Osteocyte (in vitro differentiated cells): ENCODE measurements at regions not wholly inside any gene's neighbourhood (a gene's known extent, or its start where the extent isn't known, plus 50 kb on each side); places are given as distances from the start of the nearest gene placed in this dataset.

ENCODE experiments used
- DNase-seq: peaks from one replicate; pipeline ENCODE4 v3.0.0; 2021; ENCODE audit warnings: mixed read lengths; ENCODE audit not compliant: unreplicated experiment; ENCODE audit errors: extremely low spot score
- H3K27ac Mint-ChIP-seq: one replicate; pipeline ENCODE4 v1.8.0; 2021; ENCODE audit warnings: mild to moderate bottlenecking, mixed read lengths; ENCODE audit not compliant: unreplicated experiment
- H3K27me3 Mint-ChIP-seq: one replicate; pipeline ENCODE4 v1.8.0; 2021; ENCODE audit warnings: mixed read lengths; ENCODE audit not compliant: unreplicated experiment
- H3K36me3 Mint-ChIP-seq: one replicate; pipeline ENCODE4 v1.8.0; 2021; ENCODE audit warnings: mixed read lengths; ENCODE audit not compliant: unreplicated experiment
- H3K4me1 Mint-ChIP-seq: one replicate; pipeline ENCODE4 v1.8.0; 2021; ENCODE audit warnings: mixed read lengths; ENCODE audit not compliant: unreplicated experiment
- H3K4me3 Mint-ChIP-seq: one replicate; pipeline ENCODE4 v1.8.0; 2021; ENCODE audit warnings: mild to moderate bottlenecking, moderate library complexity, mixed read lengths; ENCODE audit not compliant: unreplicated experiment
- H3K9me3 Mint-ChIP-seq: one replicate; pipeline ENCODE4 v1.8.0; 2021; ENCODE audit warnings: mixed read lengths; ENCODE audit not compliant: unreplicated experiment
- CTCF ChIP-seq: fragments of 200-600 bp; sonication (generic); IDR thresholded peaks from 2 replicates; pipeline ENCODE4 v1.5.0; 2021; ENCODE audit warnings: antibody characterized with exemption, mild to moderate bottlenecking, moderate library complexity

- Mint-ChIP-seq H3K27ac (no peak overlapping the region), H3K4me3 (no peak overlapping the region), H3K36me3 (no peaks in the 10 kb centered on the region), H3K27me3 (no peaks in the 10 kb centered on the region), H3K4me1 (peaks cover 3% of the 10 kb centered on the region), H3K9me3 (no peaks in the 10 kb centered on the region)
- no peak for TF ChIP-seq CTCF
- DNase-seq = no peak
Observed at GRCh38 chr13:80598189-80598588, 257.3 kb upstream of the SPRY2 start.

DNA sequence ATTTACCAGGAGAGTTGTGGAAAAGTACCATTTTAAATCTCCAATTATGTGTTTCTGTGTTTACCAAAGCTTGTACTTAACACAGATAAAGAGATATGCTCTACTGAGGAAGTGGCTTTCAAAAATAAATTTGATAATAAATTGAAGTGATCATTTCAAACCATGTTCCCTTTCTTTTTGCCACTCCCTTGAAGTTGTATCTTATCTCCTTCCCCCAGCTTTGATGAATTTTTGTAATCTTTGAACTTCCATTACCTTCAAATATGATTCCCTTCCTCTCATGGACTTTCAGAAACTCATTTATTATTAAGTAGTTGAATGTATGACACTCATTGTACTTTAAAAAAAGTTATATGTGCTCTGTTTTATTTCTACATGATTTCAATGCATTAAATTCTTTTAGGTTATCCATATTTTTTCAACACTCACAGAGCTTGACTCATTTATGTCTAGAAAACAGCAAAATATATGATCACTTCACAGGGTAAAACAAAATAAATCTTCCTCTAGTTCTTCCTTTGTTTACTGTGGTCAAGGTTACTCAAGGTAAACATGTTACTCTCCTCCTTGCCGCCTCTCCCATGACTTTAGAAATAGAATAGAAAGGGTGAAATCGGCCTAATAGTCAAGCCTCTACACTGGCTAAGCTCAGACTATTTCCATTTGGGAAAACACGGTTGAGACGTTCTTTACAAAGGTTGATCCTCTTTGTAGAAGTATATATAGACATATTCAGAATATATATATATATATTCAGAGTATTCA lies 251.2 kb upstream of the SPRY2 start:
- peaks cover 17% of the 10 kb centered on the region for H3K9me3 Mint-ChIP-seq
- no peak for DNase-seq
- no peak for TF ChIP-seq CTCF
- H3K27me3 Mint-ChIP-seq = no peaks in the 10 kb centered on the region
- H3K27ac Mint-ChIP-seq = no peak overlapping the region
- no peak overlapping the region for H3K4me3 Mint-ChIP-seq
- H3K4me1 Mint-ChIP-seq = no peaks in the 10 kb centered on the region
- H3K36me3 Mint-ChIP-seq = no peaks in the 10 kb centered on the region

DNA sequence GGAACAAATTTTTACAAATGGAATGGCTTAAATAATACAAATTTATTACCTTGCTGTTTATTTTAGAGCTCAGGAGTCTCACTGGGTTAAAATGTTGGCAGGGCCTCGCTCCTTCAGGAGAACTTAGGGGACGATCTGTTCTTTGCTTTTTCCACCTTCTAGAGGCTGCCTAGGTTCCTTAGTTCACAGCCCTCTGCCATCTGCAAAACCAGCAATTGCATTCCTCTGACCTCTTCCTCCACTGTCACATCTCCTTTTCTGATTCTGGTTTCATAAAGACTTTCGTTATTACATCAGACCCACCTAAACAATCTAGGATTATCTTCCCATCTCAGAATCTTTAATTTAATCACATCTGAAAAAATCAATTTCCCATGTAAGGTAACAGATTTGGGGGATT lies 249.6 kb upstream of the SPRY2 start:
- no peak overlapping the region for H3K27ac Mint-ChIP-seq
- H3K4me3 Mint-ChIP-seq = no peak overlapping the region
- H3K9me3 Mint-ChIP-seq = peaks cover 17% of the 10 kb centered on the region
- no peaks in the 10 kb centered on the region for H3K27me3 Mint-ChIP-seq
- DNase-seq = no peak
- H3K4me1 Mint-ChIP-seq = no peaks in the 10 kb centered on the region
- no peaks in the 10 kb centered on the region for H3K36me3 Mint-ChIP-seq
- no peak for TF ChIP-seq CTCF

DNA sequence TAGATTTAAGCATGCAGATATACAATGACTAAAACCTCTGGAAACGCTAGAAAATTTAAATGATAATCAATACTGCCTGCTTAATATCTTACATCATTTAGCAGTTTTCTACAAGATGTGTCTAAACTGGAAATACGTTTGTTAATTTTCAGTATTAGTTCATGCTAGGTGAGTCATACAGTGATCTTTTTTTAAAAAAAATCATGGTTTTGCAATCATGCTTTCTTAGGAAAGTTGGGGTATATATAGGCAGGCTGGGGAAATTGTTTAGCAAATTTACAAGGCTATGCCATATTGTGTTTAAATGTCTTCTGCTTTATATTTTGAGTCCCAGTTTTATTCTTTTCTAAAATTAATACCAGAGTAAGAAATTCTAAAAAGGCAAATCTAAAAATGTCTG lies 245.4 kb upstream of the SPRY2 start:
- Mint-ChIP-seq H3K36me3 (no peaks in the 10 kb centered on the region), H3K27me3 (no peaks in the 10 kb centered on the region), H3K4me3 (no peak overlapping the region), H3K9me3 (peaks cover 26% of the 10 kb centered on the region), H3K4me1 (no peaks in the 10 kb centered on the region), H3K27ac (no peak overlapping the region)
- TF ChIP-seq CTCF = no peak
- DNase-seq = no peak

DNA sequence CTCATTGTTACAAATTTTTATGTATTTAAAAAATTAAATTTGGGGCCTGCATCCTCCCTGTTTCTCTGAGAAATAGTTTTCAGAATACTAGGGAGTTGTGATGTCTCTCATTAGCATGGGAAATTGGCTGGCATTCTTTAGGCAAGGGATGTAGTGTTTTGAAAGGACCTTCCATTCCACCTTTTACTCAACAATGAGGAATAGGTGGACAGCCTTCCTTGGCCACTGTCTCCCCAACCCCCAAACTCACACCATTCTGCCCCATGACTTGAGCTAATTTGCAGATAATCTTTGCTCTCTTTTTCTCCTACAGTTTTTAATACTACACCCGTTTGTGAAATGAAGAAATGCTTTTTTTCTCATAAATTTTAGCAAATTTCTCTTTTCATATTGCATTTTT lies 244.6 kb upstream of the SPRY2 start:
- Mint-ChIP-seq H3K27ac (no peak overlapping the region), H3K27me3 (no peaks in the 10 kb centered on the region), H3K4me3 (no peak overlapping the region), H3K36me3 (no peaks in the 10 kb centered on the region), H3K4me1 (no peaks in the 10 kb centered on the region), H3K9me3 (peaks cover 33% of the 10 kb centered on the region)
- DNase-seq = no peak
- no peak for TF ChIP-seq CTCF
